SK-N-SH (cell line): ENCODE measurements at regions not wholly inside any gene's neighbourhood (a gene's known extent, or its start where the extent isn't known, plus 50 kb on each side); places are given as distances from the start of the nearest gene placed in this dataset.

Experiments used
- CTCF ChIA-PET: fragments of 300-600, 350-600 bp; formaldehyde crosslinking; extraction: SDS; loops from one replicate; lab custom pipeline; 2021; lab: Yijun Ruan, JAX
- POLR2A ChIA-PET: fragments of 350-600 bp; sonication (Branson Sonifier 250); formaldehyde crosslinking; extraction: SDS; loops from one replicate; lab custom pipeline; 2020; ENCODE audit warnings: antibody characterized with exemption, inconsistent platforms; lab: Yijun Ruan, JAX
- DNase-seq: peaks from one replicate; pipeline ENCODE4 v3.0.0; 2012
- H2AFZ ChIP-seq: fragments of 200-600 bp; sonication (generic); 2 replicates; pipeline ENCODE4 v1.8.1; 2016; ENCODE audit warnings: antibody characterized with exemption, mild to moderate bottlenecking, low read depth
- H3F3A ChIP-seq: fragments of 200-600 bp; sonication (generic); replicated peaks from 2 replicates; pipeline ENCODE3; 2016; ENCODE audit warnings: antibody characterized with exemption, mild to moderate bottlenecking; ENCODE audit not compliant: insufficient read depth
- H3K27ac ChIP-seq, 2 experiments: fragments of 200-500 bp in 1 of 2; fragments of 200-600 bp in 1 of 2; sonication (Bioruptor generic) in 1 of 2; sonication (generic), shearing (Covaris generic) in 1 of 2; 2 replicates each; pipeline versions ENCODE4 v1.5.1 to v1.6.1; 2014 to 2016; ENCODE audit warnings: low read depth in 2 of 2, inconsistent platforms in 1 of 2, low read length in 1 of 2, mild to moderate bottlenecking in 1 of 2, mixed read lengths in 1 of 2
- H3K27me3 ChIP-seq: fragments of 200-600 bp; sonication (generic), shearing (Covaris generic); 2 replicates; pipeline ENCODE4 v1.6.1; 2016; ENCODE audit warnings: mixed run types; ENCODE audit not compliant: insufficient read depth
- H3K36me3 ChIP-seq, 2 experiments: fragments of 200-500 bp in 1 of 2; fragments of 200-600 bp in 1 of 2; sonication (Bioruptor generic) in 1 of 2; sonication (generic) in 1 of 2; replicated peaks in 1 of 2; 2 replicates each; pipeline versions ENCODE3 to v1.5.1; 2014 to 2016; ENCODE audit warnings: low read length in 1 of 2, mild to moderate bottlenecking in 1 of 2; ENCODE audit not compliant: insufficient read depth in 2 of 2, control insufficient read depth in 1 of 2
- H3K4me1 ChIP-seq, 2 experiments: fragments of 200-500 bp in 1 of 2; fragments of 200-600 bp in 1 of 2; sonication (Bioruptor generic) in 1 of 2; sonication (generic), shearing (Covaris generic) in 1 of 2; 2 replicates each; pipeline versions ENCODE4 v1.5.1 to v1.6.1; 2014 to 2016; ENCODE audit warnings: low read depth in 1 of 2, low read length in 1 of 2, mixed run types in 1 of 2; ENCODE audit not compliant: insufficient read depth in 2 of 2, control insufficient read depth in 1 of 2
- H3K4me2 ChIP-seq: fragments of 200-600 bp; sonication (generic), shearing (Covaris generic); 2 replicates; pipeline ENCODE4 v1.6.1; 2017; ENCODE audit warnings: mixed run types
- H3K4me3 ChIP-seq, 2 experiments: fragments of 200-500 bp in 1 of 2; fragments of 200-600 bp in 1 of 2; sonication (Bioruptor generic) in 1 of 2; sonication (generic), shearing (Covaris generic) in 1 of 2; 2 replicates each; pipeline versions ENCODE4 v1.5.1 to v1.8.1; 2014 to 2016; ENCODE audit warnings: low read depth in 2 of 2, inconsistent platforms in 1 of 2, low read length in 1 of 2, mild to moderate bottlenecking in 1 of 2, mixed read lengths in 1 of 2, moderate library complexity in 1 of 2
- H3K79me2 ChIP-seq: fragments of 200-600 bp; sonication (generic); 2 replicates; pipeline ENCODE4 v1.8.1; 2017; ENCODE audit warnings: mild to moderate bottlenecking; ENCODE audit not compliant: insufficient read depth
- H3K9ac ChIP-seq: fragments of 200-600 bp; sonication (generic); 2 replicates; pipeline ENCODE4 v1.6.1; 2017; ENCODE audit warnings: mixed run types
- H3K9me2 ChIP-seq: fragments of 200-600 bp; sonication (generic); 2 replicates; pipeline ENCODE4 v1.6.1; 2017; ENCODE audit warnings: mixed run types
- H3K9me3 ChIP-seq: fragments of 200-600 bp; sonication (generic); 2 replicates; pipeline ENCODE4 v1.6.1; 2017; ENCODE audit warnings: mixed run types, mild to moderate bottlenecking, moderate library complexity
- H4K20me1 ChIP-seq: fragments of 200-600 bp; sonication (generic); 2 replicates; pipeline ENCODE4 v1.6.1; 2017; ENCODE audit warnings: mild to moderate bottlenecking, mixed run types; ENCODE audit not compliant: insufficient read depth
- FOSL2 ChIP-seq: IDR thresholded peaks from 2 replicates; pipeline ENCODE4 v1.4.0; 2012; ENCODE audit warnings: low read depth, mild to moderate bottlenecking, moderate library complexity, borderline replicate concordance
- GABPA ChIP-seq: IDR thresholded peaks from 2 replicates; pipeline ENCODE4 v1.4.0; 2012; ENCODE audit warnings: low read depth, mild to moderate bottlenecking
- MEF2A ChIP-seq: IDR thresholded peaks from 2 replicates; pipeline ENCODE4 v1.4.0; 2012; ENCODE audit warnings: low read depth, borderline replicate concordance
- MXI1 ChIP-seq: IDR thresholded peaks from 2 replicates; pipeline ENCODE4 v1.6.1; 2012; ENCODE audit warnings: mild to moderate bottlenecking, low read depth, low read length, improper control_type of control experiment
- NFIC ChIP-seq: IDR thresholded peaks from 2 replicates; pipeline ENCODE4 v1.4.0; 2012; ENCODE audit warnings: borderline replicate concordance
- POLR2AphosphoS5 ChIP-seq: IDR thresholded peaks from 2 replicates; pipeline ENCODE4 v1.6.1; 2012; ENCODE audit warnings: low read depth, low read length
- RCOR1 ChIP-seq: fragments of 150-350 bp; IDR thresholded peaks from 2 replicates; pipeline ENCODE4 v1.6.1; 2017; ENCODE audit warnings: antibody characterized with exemption, low read length
- SMC3 ChIP-seq: IDR thresholded peaks from 2 replicates; pipeline ENCODE4 v1.6.1; 2012; ENCODE audit warnings: low read depth, low read length, improper control_type of control experiment
- TAF1 ChIP-seq: IDR thresholded peaks from 2 replicates; pipeline ENCODE4 v1.6.1; 2012; ENCODE audit warnings: low read depth, mild to moderate bottlenecking, low read length, moderate library complexity, borderline replicate concordance
- TCF12 ChIP-seq: IDR thresholded peaks from 2 replicates; pipeline ENCODE4 v1.4.0; 2012
- WGBS: methylation state at CpG from one replicate; pipeline ENCODE4 v1.1.6; 2017; ENCODE audit warnings: low lambda C conversion rate; 5-methylcytosine and 5-hydroxymethylcytosine counted together
- TF ChIP-seq, protein P1 (sequence below): IDR thresholded peaks from 2 replicates; pipeline ENCODE4 v1.6.1; 2012; ENCODE audit warnings: mild to moderate bottlenecking, low read depth, low read length, moderate library complexity
- TF ChIP-seq, protein P2 (sequence below): IDR thresholded peaks from 2 replicates; pipeline ENCODE4 v1.4.0; 2012; ENCODE audit warnings: low read depth, borderline replicate concordance

DNA sequence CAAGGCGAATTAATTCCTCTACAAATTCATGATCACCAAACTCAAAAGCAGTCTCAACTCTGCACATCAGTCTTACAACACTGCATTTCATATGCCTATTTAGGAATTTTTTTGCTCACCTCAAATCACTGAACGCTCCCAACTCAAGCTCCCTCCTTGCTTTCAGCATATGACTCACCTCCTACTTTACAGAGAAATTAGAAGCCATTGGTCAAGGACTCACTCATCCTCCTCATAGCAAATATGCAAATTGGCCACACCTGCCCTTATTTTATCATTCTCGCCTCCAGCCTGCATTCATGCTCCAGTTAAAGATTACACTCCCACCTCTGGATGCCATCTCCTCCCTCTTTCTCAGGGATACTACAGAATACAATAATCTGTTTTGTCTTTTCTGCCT is 148.8 kb downstream of the MBD2 start (continued):
- TF ChIP-seq, protein P1, sequence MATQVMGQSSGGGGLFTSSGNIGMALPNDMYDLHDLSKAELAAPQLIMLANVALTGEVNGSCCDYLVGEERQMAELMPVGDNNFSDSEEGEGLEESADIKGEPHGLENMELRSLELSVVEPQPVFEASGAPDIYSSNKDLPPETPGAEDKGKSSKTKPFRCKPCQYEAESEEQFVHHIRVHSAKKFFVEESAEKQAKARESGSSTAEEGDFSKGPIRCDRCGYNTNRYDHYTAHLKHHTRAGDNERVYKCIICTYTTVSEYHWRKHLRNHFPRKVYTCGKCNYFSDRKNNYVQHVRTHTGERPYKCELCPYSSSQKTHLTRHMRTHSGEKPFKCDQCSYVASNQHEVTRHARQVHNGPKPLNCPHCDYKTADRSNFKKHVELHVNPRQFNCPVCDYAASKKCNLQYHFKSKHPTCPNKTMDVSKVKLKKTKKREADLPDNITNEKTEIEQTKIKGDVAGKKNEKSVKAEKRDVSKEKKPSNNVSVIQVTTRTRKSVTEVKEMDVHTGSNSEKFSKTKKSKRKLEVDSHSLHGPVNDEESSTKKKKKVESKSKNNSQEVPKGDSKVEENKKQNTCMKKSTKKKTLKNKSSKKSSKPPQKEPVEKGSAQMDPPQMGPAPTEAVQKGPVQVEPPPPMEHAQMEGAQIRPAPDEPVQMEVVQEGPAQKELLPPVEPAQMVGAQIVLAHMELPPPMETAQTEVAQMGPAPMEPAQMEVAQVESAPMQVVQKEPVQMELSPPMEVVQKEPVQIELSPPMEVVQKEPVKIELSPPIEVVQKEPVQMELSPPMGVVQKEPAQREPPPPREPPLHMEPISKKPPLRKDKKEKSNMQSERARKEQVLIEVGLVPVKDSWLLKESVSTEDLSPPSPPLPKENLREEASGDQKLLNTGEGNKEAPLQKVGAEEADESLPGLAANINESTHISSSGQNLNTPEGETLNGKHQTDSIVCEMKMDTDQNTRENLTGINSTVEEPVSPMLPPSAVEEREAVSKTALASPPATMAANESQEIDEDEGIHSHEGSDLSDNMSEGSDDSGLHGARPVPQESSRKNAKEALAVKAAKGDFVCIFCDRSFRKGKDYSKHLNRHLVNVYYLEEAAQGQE: no peak

DNA sequence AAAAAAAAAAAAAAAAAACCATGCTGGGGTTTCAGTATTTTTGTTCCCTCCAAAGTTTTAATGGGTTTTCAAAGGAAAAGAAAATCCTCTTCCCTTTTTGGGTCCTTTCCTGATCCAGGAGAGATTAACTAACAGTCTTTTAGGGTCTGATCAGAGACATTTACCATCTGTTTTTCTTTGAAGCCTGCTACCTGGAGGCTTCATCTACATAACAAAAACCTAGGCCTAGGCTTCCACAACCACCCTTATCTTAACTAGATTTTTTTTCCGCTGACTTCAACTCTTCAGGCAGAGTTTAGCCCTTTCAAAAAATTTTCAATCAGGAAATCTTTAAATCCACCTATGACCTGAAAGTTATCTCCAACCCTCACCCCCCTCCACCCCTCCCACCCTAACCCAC is 154.7 kb downstream of the MBD2 start:
- no peak for DNase-seq
- H4K20me1 ChIP-seq: no peaks in the 10 kb centered on the region
- H3K27ac ChIP-seq: no peak overlapping the region
- H3K9ac ChIP-seq: no peak overlapping the region
- ChIA-PET CTCF (no interaction called here), POLR2A (no interaction called here)
- TF ChIP-seq, protein P2, sequence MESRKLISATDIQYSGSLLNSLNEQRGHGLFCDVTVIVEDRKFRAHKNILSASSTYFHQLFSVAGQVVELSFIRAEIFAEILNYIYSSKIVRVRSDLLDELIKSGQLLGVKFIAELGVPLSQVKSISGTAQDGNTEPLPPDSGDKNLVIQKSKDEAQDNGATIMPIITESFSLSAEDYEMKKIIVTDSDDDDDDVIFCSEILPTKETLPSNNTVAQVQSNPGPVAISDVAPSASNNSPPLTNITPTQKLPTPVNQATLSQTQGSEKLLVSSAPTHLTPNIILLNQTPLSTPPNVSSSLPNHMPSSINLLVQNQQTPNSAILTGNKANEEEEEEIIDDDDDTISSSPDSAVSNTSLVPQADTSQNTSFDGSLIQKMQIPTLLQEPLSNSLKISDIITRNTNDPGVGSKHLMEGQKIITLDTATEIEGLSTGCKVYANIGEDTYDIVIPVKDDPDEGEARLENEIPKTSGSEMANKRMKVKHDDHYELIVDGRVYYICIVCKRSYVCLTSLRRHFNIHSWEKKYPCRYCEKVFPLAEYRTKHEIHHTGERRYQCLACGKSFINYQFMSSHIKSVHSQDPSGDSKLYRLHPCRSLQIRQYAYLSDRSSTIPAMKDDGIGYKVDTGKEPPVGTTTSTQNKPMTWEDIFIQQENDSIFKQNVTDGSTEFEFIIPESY: no peak
- TF ChIP-seq SMC3: no peak
- TF ChIP-seq MXI1: no peak
- no peak for TF ChIP-seq POLR2AphosphoS5
- TF ChIP-seq FOSL2: no peak
- no peaks in the 10 kb centered on the region for H3K9me2 ChIP-seq
- H2AFZ ChIP-seq: no peak overlapping the region
- H3F3A ChIP-seq: no peaks in the 10 kb centered on the region
- H3K79me2 ChIP-seq: no peaks in the 10 kb centered on the region
- 3% methylated on average over 1 of the region's 1 CpG for WGBS
- no peaks in the 10 kb centered on the region for H3K4me1 ChIP-seq
- H3K4me3 ChIP-seq: no peak overlapping the region
- H3K27me3 ChIP-seq: no peaks in the 10 kb centered on the region
- no peak overlapping the region for H3K4me2 ChIP-seq
- H3K36me3 ChIP-seq: no peaks in the 10 kb centered on the region
- H3K9me3 ChIP-seq: no peaks in the 10 kb centered on the region

DNA sequence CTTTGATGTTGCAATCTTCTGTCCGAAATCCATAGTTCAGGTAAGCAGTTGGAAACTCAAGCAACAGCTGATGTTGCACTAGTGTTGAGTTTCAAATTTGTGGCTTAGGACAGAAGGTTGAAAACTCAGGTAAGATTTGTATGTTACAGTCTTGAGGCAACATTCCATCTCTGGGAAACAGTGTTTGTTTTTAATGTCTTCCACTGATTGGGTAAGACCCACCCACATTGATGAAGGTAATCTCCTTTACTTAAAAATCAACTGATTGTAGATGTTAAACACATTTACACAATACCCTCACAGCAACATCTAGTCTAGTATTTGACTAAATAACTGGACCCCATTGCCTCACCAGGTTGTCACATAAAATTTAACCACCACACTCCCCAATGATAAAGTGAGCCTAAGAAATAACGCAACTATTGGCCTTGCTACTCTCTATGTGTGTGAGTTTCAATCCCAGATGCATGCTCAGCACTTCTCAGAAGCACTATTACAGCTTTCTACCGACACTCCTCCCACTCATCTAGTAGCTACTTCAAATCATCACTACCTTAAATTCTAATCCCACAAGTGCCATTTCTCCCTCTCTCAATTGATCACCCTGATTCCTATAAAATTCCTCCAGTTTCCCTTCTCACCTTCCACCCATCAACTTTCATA is 164.0 kb downstream of the MBD2 start:
- Histone ChIP-seq H2AFZ (no peak overlapping the region), H3K9ac (no peak overlapping the region), H3K9me2 (no peaks in the 10 kb centered on the region), H3F3A (no peaks in the 10 kb centered on the region), H3K79me2 (no peaks in the 10 kb centered on the region), H3K4me2 (no peak overlapping the region), H3K4me3 (no peak overlapping the region), H3K27ac (no peak overlapping the region), H3K36me3 (no peaks in the 10 kb centered on the region), H3K9me3 (no peaks in the 10 kb centered on the region), H4K20me1 (no peaks in the 10 kb centered on the region), H3K4me1 (no peaks in the 10 kb centered on the region), H3K27me3 (no peaks in the 10 kb centered on the region)
- POLR2A ChIA-PET: no interaction called here
- TF ChIP-seq TAF1: no peak
- no peak for TF ChIP-seq NFIC
- TF ChIP-seq TCF12: no peak
- TF ChIP-seq RCOR1: no peak
- TF ChIP-seq MXI1: no peak
- no peak for TF ChIP-seq MEF2A
- TF ChIP-seq GABPA: no peak
- no peak for DNase-seq
- CTCF ChIA-PET: no interaction called here
- WGBS: 23% methylated on average over 3 of the region's 3 CpGs
